Middle frontal gyrus (tissue), 1 donor: ENCODE measurements at regions not wholly inside any gene's neighbourhood (a gene's known extent, or its start where the extent isn't known, plus 50 kb on each side); places are given as distances from the start of the nearest gene placed in this dataset.
"Not testable (repeated sequence)": the region's sequence is repeated elsewhere in the genome, so short reads cannot be mapped to it uniquely, and the experiment has no call there.

ENCODE experiments used
- DNase-seq: peaks from one replicate; pipeline ENCODE4 v3.0.0-alpha.2; 2015; ENCODE audit warnings: low spot score; ENCODE audit errors: extremely low spot score

DNA sequence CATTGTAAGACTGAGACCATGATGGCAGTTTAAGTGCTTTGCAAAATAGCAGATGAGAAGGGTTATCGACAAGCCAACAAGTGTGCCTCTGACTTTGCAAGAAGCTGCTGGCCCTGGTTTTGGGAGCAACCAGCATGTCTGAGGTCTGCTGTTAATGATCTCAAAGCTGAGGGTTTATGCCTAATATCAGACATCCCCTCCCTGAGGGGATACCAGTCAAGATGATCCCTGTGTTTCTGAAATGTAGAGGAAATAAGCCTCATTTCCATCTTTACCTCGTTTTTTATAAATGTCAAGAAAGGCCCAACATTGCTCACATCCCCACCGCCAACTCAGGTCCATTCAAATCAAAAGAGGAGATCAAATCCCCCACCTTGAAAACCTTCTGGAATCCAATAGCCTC lies 120.6 kb downstream of the MYCN start:
- DNase-seq, result no peak

- no peak for DNase-seq
These were observed 120.0 kb downstream of the MYCN start for GRCh38 chr2:16060125-16060935.

GRCh38 chr2:16059393-16060016 lies 119.2 kb downstream of the MYCN start:
- no peak for DNase-seq

GRCh38 chr2:16058747-16059358 lies 118.5 kb downstream of the MYCN start:
- no peak for DNase-seq

DNA sequence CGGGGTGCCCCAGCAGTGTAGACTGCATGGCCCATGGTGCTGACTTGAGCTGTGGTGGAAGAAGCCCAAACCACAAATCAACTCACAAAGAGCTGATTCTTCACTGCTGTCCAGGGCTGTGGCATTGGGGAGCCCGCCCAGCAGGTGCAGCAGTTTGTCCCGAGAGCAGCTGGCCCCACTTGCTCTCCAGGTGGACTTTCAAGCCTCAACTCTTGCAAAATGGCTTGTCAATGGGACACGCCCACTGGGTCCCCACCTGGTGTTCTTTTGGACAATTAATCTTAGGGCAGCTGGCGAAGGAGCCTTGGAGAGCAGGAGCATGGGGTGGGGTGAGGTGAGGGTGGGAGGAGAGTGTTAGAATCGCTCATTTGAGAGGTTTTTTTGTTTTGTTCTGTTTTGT lies 117.9 kb downstream of the MYCN start:
- no peak for DNase-seq

- DNase-seq, result no peak
These were observed 117.3 kb downstream of the MYCN start for GRCh38 chr2:16057661-16058060.

- no peak for DNase-seq
These were observed 115.7 kb downstream of the MYCN start for GRCh38 chr2:16055848-16056580.

DNA sequence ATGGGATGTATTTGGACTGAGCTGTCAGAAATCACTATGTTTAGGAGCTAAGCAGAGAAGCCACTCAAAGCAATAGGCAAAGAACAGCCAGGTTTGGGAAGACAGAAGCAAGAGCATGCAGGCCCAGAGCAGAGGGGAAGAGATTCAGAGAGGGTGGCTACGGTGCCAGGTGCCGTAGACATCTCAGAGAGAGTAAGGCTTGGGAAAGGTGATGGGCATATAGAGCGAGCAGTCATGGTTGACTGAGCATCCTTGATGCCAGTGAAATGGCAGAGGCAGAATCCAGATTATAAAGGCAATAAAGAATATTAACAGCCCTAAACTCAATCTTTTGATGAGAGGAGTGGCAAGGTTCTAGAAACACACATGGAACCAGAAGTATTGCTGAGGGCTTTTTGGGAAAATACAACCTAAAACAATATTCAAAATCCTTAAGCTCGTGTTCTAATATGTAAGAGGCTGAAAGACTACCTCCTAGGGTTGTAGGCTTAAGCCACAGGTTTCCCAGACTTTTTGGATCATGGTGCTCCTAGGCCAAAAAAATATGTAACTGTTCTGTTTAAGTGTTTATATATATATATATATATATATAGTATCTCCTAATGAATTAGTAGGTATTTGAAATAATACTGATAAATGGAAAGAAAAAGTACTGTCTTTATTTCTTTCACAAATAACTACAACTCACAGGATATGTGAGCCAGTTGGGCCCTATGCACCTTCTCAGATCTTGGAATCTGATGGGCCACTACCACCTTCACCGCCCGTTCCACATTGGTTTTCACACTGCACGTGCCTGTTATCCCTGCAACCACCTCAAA lies 113.3 kb downstream of the MYCN start:
- DNase-seq, result no peak

DNA sequence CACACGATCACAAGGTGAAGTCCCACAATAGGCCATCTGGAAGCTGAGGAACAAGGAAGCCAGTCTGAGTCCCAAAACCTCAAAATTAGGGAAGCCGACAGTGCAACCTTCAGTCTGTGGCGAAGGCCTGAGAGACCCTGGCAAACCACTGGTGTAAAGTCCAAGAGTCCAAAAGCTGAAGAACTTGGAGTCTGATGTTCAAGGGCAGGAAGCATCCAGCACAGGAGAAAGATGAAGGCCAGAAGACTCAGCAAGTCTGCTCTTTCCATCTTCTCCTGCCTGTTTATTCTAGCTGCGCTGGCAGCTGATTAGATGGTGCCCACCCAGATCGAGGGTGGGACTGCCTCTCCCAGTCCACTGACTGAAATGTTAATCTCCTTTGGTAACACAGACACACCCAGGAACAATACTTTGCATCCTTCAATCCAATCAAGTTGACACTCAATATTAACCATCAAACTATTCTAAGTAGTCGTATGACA lies 112.3 kb downstream of the MYCN start:
- not testable (repeated sequence) for DNase-seq

GRCh38 chr2:16051841-16052564 lies 111.7 kb downstream of the MYCN start:
- no peak for DNase-seq

- no peak for DNase-seq
These were observed 110.6 kb downstream of the MYCN start for GRCh38 chr2:16050908-16051489.

DNA sequence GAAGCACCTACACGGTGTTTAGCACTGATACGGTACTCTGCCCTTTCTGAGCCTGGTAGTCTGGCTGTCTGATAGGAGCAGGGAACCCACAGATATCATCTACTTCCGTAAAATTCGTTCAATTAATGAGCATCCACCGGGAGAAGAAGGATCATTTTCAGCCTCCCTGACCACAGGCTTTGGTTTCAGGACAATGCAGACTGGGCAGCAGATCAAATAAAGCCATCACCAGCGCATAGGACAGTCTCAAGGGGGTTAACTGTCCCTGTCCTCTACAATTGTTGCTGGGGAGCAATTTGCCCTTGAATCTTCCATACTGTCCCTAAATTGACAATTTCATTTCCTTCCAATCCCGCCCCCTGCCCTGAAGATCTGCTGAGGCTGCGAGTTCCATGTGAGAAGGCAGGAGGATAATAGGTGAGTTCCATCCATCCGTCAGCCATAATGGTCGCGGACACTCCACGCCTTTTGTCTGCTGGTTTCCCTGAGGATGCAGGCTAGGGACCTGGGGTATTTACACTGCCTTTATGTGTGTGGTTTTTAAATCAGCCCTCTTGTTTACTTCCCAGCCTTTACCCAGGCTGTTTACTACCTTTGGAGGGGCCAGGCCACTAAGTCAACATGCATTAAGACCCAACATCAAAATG lies 110.0 kb downstream of the MYCN start:
- DNase-seq, result no peak

DNA sequence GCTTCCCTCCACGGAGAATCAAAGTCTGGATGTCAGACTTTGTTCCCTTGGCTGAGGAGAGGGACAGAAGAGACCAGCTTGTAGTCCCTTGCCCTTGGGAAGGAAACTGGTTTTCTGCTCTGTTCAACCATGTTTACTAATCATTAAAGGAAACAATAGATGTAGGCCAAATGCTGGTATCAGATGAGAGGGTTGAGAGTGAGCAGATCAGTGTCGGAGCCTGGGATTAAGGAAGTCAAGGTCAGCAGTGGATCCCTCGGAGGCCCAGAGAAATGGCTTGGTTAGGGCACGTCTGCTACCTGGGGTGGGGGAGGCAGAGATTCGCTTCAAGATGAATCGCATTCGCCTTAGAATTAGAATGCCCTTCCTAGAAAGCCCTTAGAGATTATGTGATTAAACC lies 109.1 kb downstream of the MYCN start:
- no peak for DNase-seq

- no peak for DNase-seq
These were observed 108.1 kb downstream of the MYCN start for GRCh38 chr2:16048466-16048865.

- DNase-seq, result no peak
These were observed 107.4 kb downstream of the MYCN start for GRCh38 chr2:16047701-16048100.

DNA sequence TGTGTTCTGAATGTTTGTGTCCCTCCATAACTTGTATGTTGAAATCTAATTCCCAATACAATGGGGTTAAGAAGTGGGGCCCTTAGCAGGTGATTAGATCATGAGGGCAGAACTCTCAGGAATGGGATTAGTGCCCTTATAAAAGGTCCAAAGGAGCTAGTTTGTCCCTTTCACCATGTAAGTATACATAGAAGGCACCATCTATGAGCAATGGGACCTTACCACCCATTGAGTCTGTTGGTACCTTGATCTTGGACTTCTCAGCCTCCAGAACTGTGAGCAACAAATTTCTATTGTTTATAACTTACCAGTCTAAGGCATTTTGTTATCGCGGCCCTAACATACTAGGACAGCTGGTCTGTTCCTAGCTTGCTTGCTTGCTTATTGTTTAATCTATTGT lies 106.3 kb downstream of the MYCN start:
- no peak for DNase-seq

GRCh38 chr2:16045653-16046352 lies 105.5 kb downstream of the MYCN start:
- DNase-seq, result no peak

DNA sequence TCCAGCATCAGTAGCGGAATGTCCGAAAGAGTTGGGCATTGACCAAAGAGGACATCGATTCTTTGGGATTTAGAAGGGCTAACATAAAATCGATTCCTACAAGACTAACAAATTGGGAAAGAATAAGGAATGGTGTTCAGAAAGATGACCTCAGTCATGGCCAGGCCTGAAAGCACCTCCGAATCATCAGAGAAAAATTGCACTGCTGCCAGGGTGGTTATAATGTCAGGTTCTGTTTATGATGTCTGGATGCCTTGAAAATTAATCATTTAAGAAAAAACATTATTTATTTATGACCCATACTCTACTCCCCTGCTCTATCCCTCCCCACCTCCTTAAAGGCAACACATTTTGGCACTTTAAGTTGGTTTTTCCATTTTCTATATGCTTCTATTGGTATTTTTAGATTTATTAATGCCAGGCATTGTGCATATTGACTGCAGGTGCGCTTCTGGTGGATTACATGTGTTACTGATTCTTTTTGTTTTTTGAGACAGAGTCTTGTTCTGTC lies 104.7 kb downstream of the MYCN start:
- DNase-seq, result no peak

GRCh38 chr2:16043627-16044026 lies 103.3 kb downstream of the MYCN start:
- no peak for DNase-seq
